Lung (tissue), 11 donors: ENCODE measurements at regions not wholly inside any gene's neighbourhood (a gene's known extent, or its start where the extent isn't known, plus 50 kb on each side); places are given as distances from the start of the nearest gene placed in this dataset.

Source experiments
- ATAC-seq: fragments of 200-7000 bp; cut with Tn5 transposase; one replicate; pipeline ENCODE4 v1.9.1; 2020; ENCODE audit warnings: moderate number of reproducible peaks; ENCODE audit not compliant: insufficient read depth, low FRiP score
- DNase-seq, 3 donors: peaks; one replicate each; pipeline ENCODE4 v3.0.0-alpha.2; 2013 to 2017
- H3K27ac ChIP-seq, 2 donors: one replicate each; pipeline ENCODE4 v1.5.1; 2013; ENCODE audit warnings: mild to moderate bottlenecking in 2 of 2, moderate library complexity in 2 of 2, control low read depth in 1 of 2, inconsistent platforms in 1 of 2, low read depth in 1 of 2, low read length in 1 of 2
- H3K27me3 ChIP-seq, 3 donors: one replicate each; pipeline ENCODE4 v1.5.1; 2013; ENCODE audit warnings: low read length in 2 of 3; ENCODE audit not compliant: control insufficient read depth in 3 of 3, insufficient read depth in 3 of 3
- H3K36me3 ChIP-seq, 4 donors: one replicate each; pipeline ENCODE4 v1.5.1; 2013; ENCODE audit warnings: low read length in 4 of 4, mild to moderate bottlenecking in 1 of 4, moderate library complexity in 1 of 4; ENCODE audit not compliant: control insufficient read depth in 4 of 4, insufficient read depth in 4 of 4
- H3K4me1 ChIP-seq, 5 donors: one replicate each; pipeline ENCODE4 v1.5.1; 2013; ENCODE audit warnings: low read length in 5 of 5, mild to moderate bottlenecking in 2 of 5, moderate library complexity in 1 of 5; ENCODE audit not compliant: control insufficient read depth in 5 of 5, insufficient read depth in 5 of 5
- H3K4me3 ChIP-seq: one replicate; pipeline ENCODE4 v1.5.1; 2013; ENCODE audit warnings: mild to moderate bottlenecking, control low read depth, moderate library complexity
- H3K9ac ChIP-seq, 2 donors: one replicate each; pipeline ENCODE4 v1.5.1; 2013; ENCODE audit warnings: low read length in 2 of 2, control low read depth in 1 of 2; ENCODE audit not compliant: insufficient read depth in 1 of 2
- H3K9me3 ChIP-seq, 4 donors: one replicate each; pipeline ENCODE4 v1.5.1; 2013; ENCODE audit warnings: low read length in 3 of 4, mild to moderate bottlenecking in 1 of 4, moderate library complexity in 1 of 4; ENCODE audit not compliant: control insufficient read depth in 4 of 4, insufficient read depth in 3 of 4
- CTCF ChIP-seq: IDR thresholded peaks from 2 replicates; pipeline ENCODE4 v1.5.1; 2012; ENCODE audit warnings: mild to moderate bottlenecking; ENCODE audit errors: control extremely low read depth, extremely low read depth
- WGBS, 2 donors: extraction: QIAGEN DNeasy Blood & Tissue Kit; methylation state at CpG; one replicate each; pipeline ENCODE4 v1.1.7; 2013; 5-methylcytosine and 5-hydroxymethylcytosine counted together
- donor health status: control.
- donor health status: control.
- donor health status: Bipolar disorder and iron deficiency.
- donor health status: healthy.
- donor health status: DM: yes; HTN: yes; CAD: no.

- H3K36me3 ChIP-seq: no peaks in the 10 kb centered on the region
- H3K27me3 ChIP-seq: no peaks in the 10 kb centered on the region
- H3K9ac ChIP-seq: no peak overlapping the region
- H3K4me3 ChIP-seq: no peak overlapping the region
- DNase-seq: no peak
- no peak for TF ChIP-seq CTCF
- no peaks in the 10 kb centered on the region for H3K9me3 ChIP-seq
- H3K4me1 ChIP-seq: no peaks in the 10 kb centered on the region
- H3K27ac ChIP-seq: no peak overlapping the region
- WGBS, 2 donors: 74 to 81% methylated on average over 3 of the region's 3 CpGs
- no peak for ATAC-seq
These were observed 1314.9 kb downstream of the CDH11 start for GRCh38 chr16:63806794-63807506.

GRCh38 chr16:63804126-63804525 lies 1317.7 kb downstream of the CDH11 start:
- TF ChIP-seq CTCF: no peak
- peaks cover 0 to 3% (median 0%) of the 10 kb centered on the region in 4 donors for H3K9me3 ChIP-seq
- H3K27ac ChIP-seq: no peak overlapping the region
- H3K36me3 ChIP-seq: no peaks in the 10 kb centered on the region
- no peaks in the 10 kb centered on the region for H3K27me3 ChIP-seq
- no peak for ATAC-seq
- no peak overlapping the region for H3K4me3 ChIP-seq
- DNase-seq: no peak
- WGBS, 2 donors: 79 to 88% methylated on average over 2 of the region's 2 CpGs
- no peak overlapping the region for H3K9ac ChIP-seq
- H3K4me1 ChIP-seq: no peaks in the 10 kb centered on the region

- H3K4me1 ChIP-seq: no peaks in the 10 kb centered on the region
- no peak overlapping the region for H3K27ac ChIP-seq
- H3K27me3 ChIP-seq: no peaks in the 10 kb centered on the region
- DNase-seq: no peak
- H3K36me3 ChIP-seq: no peaks in the 10 kb centered on the region
- H3K4me3 ChIP-seq: no peak overlapping the region
- WGBS, 2 donors: 85 to 90% methylated on average over 2 of the region's 2 CpGs
- no peak overlapping the region for H3K9ac ChIP-seq
- H3K9me3 ChIP-seq: peaks cover 0 to 8% (median 0%) of the 10 kb centered on the region in 4 donors
- no peak for TF ChIP-seq CTCF
- no peak for ATAC-seq
These were observed 1332.3 kb downstream of the CDH11 start for GRCh38 chr16:63789603-63790002.

GRCh38 chr16:63787014-63787413 lies 1334.8 kb downstream of the CDH11 start:
- 97 to 100% methylated on average over 1 of the region's 1 CpG for WGBS, 2 donors
- no peak overlapping the region for H3K9ac ChIP-seq
- no peaks in the 10 kb centered on the region for H3K27me3 ChIP-seq
- H3K27ac ChIP-seq: no peak overlapping the region
- peaks cover 0 to 8% (median 0%) of the 10 kb centered on the region in 4 donors for H3K9me3 ChIP-seq
- H3K36me3 ChIP-seq: no peaks in the 10 kb centered on the region
- no peak overlapping the region for H3K4me3 ChIP-seq
- H3K4me1 ChIP-seq: no peaks in the 10 kb centered on the region
- DNase-seq: no peak
- no peak for TF ChIP-seq CTCF
- ATAC-seq: no peak
